GM19193 (cell line): ENCODE measurements at regions not wholly inside any gene's neighbourhood (a gene's known extent, or its start where the extent isn't known, plus 50 kb on each side); places are given as distances from the start of the nearest gene placed in this dataset.

Experiments used
- POLR2A ChIP-seq: IDR thresholded peaks from 4 replicates; pipeline ENCODE4 v1.6.1; 2011; ENCODE audit not compliant: insufficient read depth, insufficient read length; ENCODE audit errors: extremely low read depth

DNA sequence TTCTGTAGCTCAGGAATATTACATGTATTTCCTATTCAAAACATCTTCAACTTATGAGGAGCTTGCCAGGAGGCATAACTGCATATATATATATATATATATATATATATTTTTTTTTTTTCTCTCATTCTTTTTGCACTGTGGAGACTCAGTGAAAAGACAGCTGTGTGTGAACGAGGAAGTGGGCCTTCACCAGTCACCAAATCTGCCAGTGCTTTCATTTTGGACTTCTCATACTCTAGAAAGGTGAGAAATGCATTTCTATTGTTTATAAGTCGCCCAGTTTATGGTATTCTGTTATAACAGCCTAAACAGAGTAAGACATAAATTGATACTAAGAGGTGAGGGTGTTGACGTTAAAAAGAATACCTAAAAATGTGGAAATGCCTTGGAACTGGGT lies 710.6 kb downstream of the TRAM1L1 start:
- TF ChIP-seq POLR2A = no peak

DNA sequence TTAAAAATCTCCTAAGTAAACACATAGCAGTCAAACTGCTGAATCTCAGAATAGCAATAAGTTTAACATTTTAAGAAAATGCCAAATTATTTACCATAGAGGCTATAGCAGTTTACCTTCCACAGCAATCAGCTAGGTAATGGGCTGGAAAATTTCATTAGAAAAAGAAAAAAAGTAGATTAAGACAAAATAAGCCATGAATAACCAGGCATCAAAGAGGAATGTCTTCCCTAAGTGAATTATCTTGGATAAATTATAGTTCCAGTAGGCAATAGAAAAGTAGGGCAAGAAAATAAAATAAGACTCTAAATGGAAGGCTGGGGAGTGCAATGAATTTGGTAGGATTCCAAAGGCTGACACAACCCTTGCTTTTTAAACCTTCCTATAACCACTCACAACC lies 722.8 kb downstream of the TRAM1L1 start:
- no peak for TF ChIP-seq POLR2A

DNA sequence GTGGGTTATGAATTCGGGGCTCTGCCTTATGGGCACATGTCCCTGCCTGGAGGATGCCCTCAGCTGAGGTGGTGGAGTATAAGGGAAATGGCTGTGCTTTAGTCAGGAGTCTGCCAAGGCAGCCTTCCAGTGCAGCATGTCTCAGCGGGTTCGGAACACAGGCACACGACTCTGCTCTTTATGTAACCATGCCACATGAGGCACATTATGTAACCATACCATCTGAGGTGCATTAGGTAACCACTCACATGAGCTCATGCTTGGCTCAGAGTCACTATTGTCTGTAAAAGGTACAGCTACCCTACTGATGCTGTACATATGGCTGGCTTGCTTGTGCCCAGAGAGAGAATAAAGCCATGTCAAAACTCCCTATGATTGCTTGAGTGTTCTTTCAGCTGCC lies 723.6 kb downstream of the TRAM1L1 start:
- TF ChIP-seq POLR2A = no peak

DNA sequence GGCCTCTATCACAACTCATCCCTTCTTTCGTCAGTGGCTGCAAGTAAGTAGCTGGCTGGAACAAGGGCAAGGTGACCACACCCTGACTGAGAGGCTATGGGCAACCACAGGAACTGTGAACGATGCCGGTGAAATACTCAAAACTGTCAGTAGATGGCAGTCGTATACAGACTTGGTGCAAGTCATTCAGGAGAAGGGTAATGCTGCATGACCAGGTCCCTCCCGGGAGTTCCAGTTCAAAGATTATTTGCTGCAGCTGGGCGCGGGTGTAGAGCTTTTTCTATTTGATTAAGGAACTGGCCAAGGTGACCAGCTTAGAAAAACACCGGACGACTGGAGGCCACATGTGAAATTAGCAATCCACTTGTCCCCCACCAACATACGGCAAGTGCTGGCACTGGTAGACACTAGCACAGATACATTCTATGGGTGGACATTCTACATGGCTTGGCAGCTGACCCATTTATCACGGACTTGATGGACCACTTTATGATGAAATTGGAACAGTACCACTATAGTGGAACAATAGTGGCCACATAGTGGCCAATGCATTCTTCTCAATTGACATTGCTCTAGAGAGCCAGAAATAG lies 726.6 kb downstream of the TRAM1L1 start:
- no peak for TF ChIP-seq POLR2A

DNA sequence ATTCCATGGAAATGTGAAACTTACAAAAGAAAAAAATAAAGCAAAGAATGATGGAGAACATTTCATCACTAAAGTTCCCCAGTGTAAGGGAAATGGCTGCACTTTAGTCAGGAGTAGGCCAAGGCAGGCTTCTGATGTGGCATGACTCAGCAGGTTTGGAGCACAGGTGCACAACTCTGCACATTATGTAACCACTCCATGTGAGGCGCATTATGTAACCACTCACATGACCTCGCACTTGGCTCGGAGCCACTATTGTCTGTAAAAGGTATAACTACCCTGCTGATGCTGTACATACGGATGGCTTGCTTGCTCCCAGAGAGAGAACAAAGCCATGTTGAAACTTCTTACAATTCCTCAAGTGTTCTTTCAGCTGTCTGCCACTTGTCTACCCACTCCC lies 727.6 kb downstream of the TRAM1L1 start:
- no peak for TF ChIP-seq POLR2A

DNA sequence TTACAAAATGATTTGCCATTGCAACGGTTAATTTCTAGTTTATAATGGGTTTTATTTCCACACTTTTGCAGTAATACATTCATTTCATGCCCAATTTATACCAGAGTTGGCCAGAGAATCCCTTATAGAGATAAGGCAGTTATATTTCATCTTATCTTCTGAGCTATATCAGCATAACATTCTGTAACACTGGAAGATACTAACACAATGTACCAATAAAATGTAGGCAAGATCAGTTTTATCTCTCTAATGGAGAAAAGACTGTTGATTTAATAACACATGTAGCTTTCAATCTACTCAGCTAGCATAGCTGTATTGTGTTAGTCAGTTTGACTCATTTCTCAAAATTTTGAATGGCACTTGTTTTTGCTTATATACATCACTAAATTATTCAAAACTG lies 738.6 kb downstream of the TRAM1L1 start:
- TF ChIP-seq POLR2A = no peak

DNA sequence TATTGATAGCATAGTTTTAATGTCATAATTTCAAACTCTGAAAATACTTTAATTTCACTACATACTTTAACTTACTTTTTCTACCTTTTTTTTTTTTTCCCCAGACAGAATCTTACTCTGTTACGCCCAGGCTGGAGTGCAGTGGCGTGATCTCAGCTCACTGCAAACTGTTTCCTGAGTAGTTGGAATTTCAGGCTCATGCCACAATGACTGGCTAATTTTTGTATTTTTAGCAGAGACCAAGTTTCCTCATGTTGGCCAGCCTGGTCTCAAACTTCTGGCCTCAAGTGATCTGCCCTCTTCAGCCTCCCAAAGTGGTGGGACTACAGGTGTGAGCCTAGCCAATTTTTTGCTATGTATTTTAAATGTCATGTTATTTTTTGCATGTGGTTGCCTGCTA lies 741.6 kb downstream of the TRAM1L1 start:
- TF ChIP-seq POLR2A = no peak

DNA sequence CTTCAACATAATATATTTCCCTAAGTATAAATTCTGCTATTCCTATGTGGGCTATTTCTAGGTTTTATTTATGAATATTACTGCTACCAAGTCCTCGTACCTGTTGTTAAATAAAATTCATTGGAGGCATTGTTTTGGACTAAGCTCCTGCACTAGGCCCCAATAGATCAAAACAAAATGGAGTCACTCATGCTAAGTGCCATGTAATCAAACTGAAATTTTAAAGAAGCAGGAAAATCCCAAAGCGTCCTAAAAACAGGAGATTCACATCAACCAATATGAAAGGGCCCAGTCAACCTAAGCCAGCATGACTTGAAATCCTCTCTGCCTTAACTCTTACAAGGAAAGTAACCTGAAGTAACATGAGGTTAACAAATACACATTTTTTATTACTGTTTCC lies 743.2 kb downstream of the TRAM1L1 start:
- no peak for TF ChIP-seq POLR2A

DNA sequence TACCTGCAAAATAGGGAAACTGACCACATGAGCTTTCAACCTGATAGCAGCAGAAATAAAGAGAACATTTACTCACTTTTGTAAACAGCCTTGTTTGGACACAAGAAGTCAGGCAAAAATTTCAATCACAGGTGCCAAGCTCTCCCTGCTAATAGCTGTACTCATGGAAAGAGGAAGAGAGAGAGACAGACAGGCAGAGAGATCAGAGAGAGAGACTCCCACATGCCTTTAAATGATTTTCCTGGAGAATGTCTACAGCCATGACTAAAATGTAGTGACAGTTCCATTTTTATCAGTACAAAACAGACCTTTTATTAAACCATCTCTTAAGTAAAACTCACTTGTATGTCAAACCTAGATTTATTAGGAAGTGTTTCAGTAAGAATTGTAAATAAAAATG lies 752.9 kb downstream of the TRAM1L1 start:
- no peak for TF ChIP-seq POLR2A

DNA sequence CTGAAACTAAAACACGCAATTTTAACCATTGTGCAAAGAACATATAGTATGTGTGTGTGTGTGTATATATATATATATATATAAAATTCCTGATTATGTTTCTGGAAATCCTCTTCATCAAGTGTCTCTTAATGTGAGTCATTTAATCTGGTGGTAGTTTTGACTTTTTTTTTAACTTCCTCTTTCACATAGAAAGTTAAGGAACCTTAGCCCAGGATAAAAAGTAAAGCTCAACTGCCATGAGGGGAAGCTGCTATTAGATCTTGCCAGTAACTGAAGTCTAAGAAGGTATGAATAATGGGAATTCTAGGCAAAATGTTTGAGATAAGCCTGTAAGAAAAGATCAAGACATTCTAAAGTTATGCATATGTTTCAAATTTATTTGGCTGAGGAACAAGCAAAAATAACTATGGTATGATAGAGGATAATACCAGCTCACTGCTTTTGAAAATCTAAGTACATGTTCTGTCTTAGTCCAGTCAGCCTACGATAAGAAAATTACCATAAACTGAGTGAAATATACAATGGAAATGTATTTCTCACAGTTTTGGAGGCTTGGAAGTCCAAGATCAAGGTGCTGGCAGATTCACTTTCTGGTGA lies 757.0 kb downstream of the TRAM1L1 start:
- TF ChIP-seq POLR2A = no peak

DNA sequence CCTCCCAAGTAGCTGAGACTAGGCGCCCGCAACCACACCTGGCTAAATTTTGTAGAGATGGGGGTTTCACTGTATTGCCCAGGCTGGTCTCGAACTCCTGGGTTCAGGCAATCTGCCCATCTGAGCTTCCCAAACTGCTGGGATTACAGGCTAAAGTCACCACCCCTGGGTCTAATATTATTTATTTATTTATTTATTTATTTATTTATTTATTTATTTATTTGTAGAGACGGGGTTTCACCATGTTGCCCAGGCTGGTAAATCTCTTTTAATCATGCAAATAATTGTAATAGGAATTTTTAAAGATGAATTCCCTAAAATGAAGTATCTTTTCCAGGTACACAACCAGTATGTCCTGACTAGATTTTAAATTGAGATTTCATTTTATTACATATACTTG lies 761.8 kb downstream of the TRAM1L1 start:
- TF ChIP-seq POLR2A = no peak

DNA sequence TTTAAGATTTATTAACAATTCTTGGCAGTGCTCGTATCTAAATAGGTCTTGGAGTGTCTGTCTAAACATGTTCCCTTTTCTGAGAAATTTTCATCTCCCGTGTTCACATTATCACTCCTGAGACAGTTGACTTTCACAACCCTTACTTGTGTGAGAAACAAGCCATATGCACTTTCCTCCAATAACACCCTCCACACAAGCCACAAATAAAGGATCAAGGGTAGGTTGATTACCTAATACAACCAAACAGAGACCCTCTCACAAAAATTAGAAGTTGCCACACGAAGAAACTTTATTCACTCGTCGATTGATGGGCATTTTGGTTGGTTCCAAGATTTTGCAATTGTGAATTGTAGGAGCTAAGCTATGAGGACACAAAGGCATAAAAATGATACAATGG lies 763.9 kb downstream of the TRAM1L1 start:
- TF ChIP-seq POLR2A = no peak

DNA sequence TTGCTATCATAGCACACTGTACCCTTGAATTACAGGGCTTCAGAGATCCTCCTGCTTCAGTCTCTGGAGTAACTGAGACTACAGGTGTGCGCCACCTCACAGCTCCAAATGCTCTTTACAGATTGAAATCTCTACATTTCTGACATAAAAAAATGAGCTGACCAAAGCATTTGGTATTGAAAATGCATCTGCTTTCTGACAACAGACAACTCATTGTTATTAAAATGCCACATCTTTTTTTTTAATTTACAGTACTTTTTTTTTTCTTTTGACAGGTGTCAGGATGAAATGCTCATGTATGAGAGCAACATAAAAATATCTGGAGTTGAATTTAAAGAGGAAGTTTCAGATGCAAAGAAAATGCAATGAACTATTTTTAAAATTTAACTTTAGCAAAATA lies 764.5 kb downstream of the TRAM1L1 start:
- no peak for TF ChIP-seq POLR2A

DNA sequence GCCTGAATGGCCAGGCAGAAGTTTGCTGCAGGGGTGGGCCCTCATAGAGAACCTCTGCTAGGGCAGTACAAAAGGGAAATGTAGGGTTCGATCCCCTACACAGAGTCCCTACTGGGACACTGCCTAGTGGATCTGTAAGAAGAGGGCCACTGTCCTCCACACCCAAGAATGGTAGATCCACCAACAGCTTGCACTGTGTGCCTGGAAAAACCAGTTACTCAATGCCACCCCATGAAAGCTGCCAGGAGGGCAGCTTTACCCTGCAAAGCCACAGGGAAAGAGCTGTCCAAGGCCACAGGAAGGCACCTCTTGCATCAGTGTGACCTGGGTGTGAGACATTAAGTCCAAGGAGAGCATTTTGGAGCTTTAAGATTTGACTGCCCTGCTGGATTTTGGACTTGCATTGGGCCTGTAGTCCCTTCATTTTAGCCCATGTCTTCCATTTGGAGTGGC lies 781.6 kb downstream of the TRAM1L1 start:
- TF ChIP-seq POLR2A = no peak

DNA sequence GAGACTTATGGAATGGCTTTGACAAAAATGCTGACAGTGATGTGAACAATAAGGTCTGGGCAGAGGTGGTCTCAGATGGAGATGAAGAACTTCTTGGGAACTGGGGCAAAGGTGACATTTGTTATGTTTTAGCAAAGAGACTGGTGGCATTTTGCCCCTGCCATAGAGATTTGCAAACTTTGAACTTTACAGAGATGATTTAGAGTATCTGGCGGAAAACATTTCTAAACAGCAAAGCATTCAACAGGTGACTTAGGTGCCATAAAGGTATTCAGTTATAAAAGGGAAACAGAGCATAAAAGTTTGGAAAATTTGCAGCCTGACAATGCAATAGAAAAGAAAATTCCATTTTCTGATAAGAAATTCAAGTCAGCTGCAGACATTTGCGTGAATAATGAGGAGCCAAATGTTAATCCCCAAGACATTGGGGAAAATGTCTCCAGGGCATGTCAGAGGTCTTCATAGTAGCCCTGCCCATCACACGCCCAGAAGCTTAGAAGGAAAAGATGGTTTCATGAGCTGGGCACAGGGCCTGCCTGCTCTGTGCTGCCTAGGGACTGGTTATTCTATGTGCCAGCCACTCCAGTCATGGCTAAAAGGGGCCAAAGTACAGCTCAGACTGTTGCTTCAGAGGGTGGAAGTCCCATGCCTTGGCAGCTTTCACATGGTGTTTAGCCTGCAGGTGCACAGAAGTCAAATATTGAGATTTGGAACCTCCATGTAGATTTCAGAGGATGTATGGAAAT lies 782.2 kb downstream of the TRAM1L1 start:
- no peak for TF ChIP-seq POLR2A

DNA sequence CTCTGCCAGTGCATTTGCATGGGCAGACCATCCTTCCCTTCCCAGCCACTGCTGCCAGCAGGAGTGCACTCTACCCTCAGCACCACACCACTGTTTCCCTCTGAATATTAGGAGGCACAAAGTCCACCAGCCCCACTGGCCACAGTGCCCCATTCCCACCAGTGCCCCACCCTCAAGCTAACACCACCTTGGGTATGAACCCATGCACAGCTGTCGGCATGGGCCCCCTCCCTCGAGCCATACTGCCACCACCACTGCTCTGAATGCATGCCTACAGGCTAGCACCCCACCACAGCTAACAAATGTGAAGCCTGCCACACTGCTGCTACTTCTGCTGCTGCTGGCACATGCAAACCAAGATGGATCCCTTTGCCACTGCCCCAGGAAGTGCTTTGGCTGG lies 810.4 kb downstream of the TRAM1L1 start:
- no peak for TF ChIP-seq POLR2A

DNA sequence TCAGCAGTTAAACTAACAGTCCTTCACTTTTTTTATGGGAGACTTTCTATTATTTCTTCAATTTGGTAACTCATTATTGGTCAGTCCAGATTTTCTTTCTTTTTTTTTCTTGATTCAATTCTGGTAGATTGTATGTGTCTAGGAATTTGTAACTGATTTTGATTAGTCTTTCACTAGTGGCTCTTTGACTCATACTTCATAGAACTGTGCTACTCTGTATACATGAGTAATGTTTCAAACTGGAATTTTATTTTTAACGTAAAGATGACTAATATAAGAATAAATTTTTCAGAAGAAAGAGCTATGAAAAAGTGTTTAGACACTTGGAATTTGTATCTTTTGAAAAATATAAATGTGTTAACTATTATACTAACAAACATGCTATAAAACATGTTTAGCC lies 813.0 kb downstream of the TRAM1L1 start:
- TF ChIP-seq POLR2A = no peak

DNA sequence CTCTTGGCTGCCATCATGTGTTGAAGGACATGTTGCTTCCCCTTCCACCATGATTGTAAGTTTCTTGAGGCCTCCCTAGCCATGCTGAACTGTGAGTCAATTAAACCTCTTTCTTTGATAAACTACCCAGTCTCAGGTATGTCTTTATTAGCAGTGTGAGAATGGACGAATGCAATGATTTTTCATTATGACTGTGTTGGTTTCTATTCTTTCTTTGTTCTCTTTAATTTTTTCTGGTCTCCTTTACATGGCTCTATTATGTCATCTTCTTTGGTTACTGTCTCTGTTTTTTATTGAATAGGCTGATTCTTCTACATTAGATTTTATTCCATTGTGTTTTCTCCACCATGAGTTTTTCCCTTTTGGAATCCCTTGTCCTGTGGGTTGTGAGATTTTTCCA lies 840.6 kb downstream of the TRAM1L1 start:
- TF ChIP-seq POLR2A = no peak
